Keratinocyte (primary cell): ENCODE measurements at regions not wholly inside any gene's neighbourhood (a gene's known extent, or its start where the extent isn't known, plus 50 kb on each side); places are given as distances from the start of the nearest gene placed in this dataset.

ENCODE experiments used
- DNase-seq: peaks from one replicate; pipeline ENCODE4 v3.0.0-alpha.2; 2011; ENCODE audit warnings: low read depth, missing footprints, low spot score
- FAIRE-seq: peaks from 2 replicates; lab custom pipeline; 2011; peaks lifted over from hg19 to GRCh38; lab: Jason Lieb, UNC
- H2AFZ ChIP-seq: 2 replicates; pipeline ENCODE4 v1.6.0; 2012; ENCODE audit warnings: low read length, control low read depth, inconsistent platforms; ENCODE audit not compliant: control insufficient read depth
- H3K27ac ChIP-seq: 2 replicates; pipeline ENCODE4 v1.5.1; 2011; ENCODE audit warnings: low read length; ENCODE audit not compliant: control insufficient read depth, insufficient read depth
- H3K27me3 ChIP-seq: 3 replicates; pipeline ENCODE4 v1.6.0; 2011; ENCODE audit warnings: low read length; ENCODE audit not compliant: control insufficient read depth, insufficient read depth; ENCODE audit errors: extremely low read depth
- H3K36me3 ChIP-seq, 2 experiments: 2 replicates in 1 of 2; 3 replicates in 1 of 2; pipeline ENCODE4 v1.5.1; 2011; ENCODE audit warnings: low read length in 2 of 2, mild to moderate bottlenecking in 1 of 2; ENCODE audit not compliant: control insufficient read depth in 2 of 2, insufficient read depth in 2 of 2; ENCODE audit errors: extremely low read depth in 1 of 2
- H3K4me1 ChIP-seq: 3 replicates; pipeline ENCODE4 v1.5.1; 2011; ENCODE audit warnings: low read length; ENCODE audit not compliant: control insufficient read depth, insufficient read depth; ENCODE audit errors: extremely low read depth
- H3K4me2 ChIP-seq: 3 replicates; pipeline ENCODE4 v1.6.0; 2011; ENCODE audit warnings: low read depth, low read length; ENCODE audit not compliant: control insufficient read depth, insufficient read depth; ENCODE audit errors: extremely low read depth
- H3K4me3 ChIP-seq, 3 experiments: fragments of 200-600 bp in 1 of 3; sonication (generic) in 1 of 3; 2 replicates in 2 of 3; 3 replicates in 1 of 3; pipeline ENCODE4 v1.5.1; 2011 to 2016; ENCODE audit warnings: low read length in 3 of 3, mild to moderate bottlenecking in 3 of 3, control low read depth in 2 of 3, inconsistent platforms in 1 of 3, low read depth in 1 of 3, mixed read lengths in 1 of 3, mixed run types in 1 of 3, moderate library complexity in 1 of 3; ENCODE audit not compliant: control insufficient read depth in 2 of 3, insufficient read depth in 2 of 3; ENCODE audit errors: extremely low read depth in 1 of 3
- H3K79me2 ChIP-seq: 2 replicates; pipeline ENCODE4 v1.6.0; 2012; ENCODE audit warnings: low read length; ENCODE audit not compliant: control insufficient read depth, insufficient read depth
- H3K9ac ChIP-seq: 3 replicates; pipeline ENCODE4 v1.6.0; 2011; ENCODE audit warnings: low read length; ENCODE audit not compliant: control insufficient read depth, insufficient read depth; ENCODE audit errors: extremely low read depth
- H3K9me1 ChIP-seq: 3 replicates; pipeline ENCODE4 v1.6.0; 2011; ENCODE audit warnings: low read length; ENCODE audit not compliant: control insufficient read depth, insufficient read depth; ENCODE audit errors: extremely low read depth
- H3K9me3 ChIP-seq: 2 replicates; pipeline ENCODE4 v1.5.1; 2012; ENCODE audit warnings: low read depth, low read length; ENCODE audit not compliant: control insufficient read depth
- H4K20me1 ChIP-seq: 3 replicates; pipeline ENCODE4 v1.6.0; 2011; ENCODE audit warnings: low read length; ENCODE audit not compliant: control insufficient read depth, insufficient read depth; ENCODE audit errors: extremely low read depth
- CTCF ChIP-seq, 3 experiments: IDR thresholded peaks in 1 of 3; conservative IDR thresholded peaks in 1 of 3; optimal IDR thresholded peaks in 1 of 3; 2 replicates in 2 of 3; 3 replicates in 1 of 3; pipeline versions ENCODE3 to v1.5.1; 2011; ENCODE audit warnings: low read length in 3 of 3, mild to moderate bottlenecking in 3 of 3, moderate library complexity in 2 of 3, control low read depth in 1 of 3, inconsistent platforms in 1 of 3; ENCODE audit not compliant: insufficient read depth in 2 of 3; ENCODE audit errors: extremely low read depth in 1 of 3
- EZH2 ChIP-seq: IDR thresholded peaks from one replicate; pipeline ENCODE4 v1.6.1; 2012; ENCODE audit warnings: inconsistent platforms, mild to moderate bottlenecking, low read length, moderate library complexity
- dilution Hi-C: fragments of 300-500 bp; cut with MboI; formaldehyde crosslinking; loops from one replicate; pipeline ENCODE4 v1.7.0; 2020; ENCODE audit warnings: low sequenced_read_pairs; ENCODE audit not compliant: extremely low pct_ligation_motif_present

GRCh38 chr19:30090476-30090875 lies 148.4 kb downstream of the URI1 start:
- FAIRE-seq (no peak), DNase-seq (no peak)
- dilution Hi-C loops: no loop called here
- Histone ChIP-seq H3K36me3 (no peaks in the 10 kb centered on the region), H3K4me3 (no peak overlapping the region), H3K27ac (no peak overlapping the region), H4K20me1 (no peaks in the 10 kb centered on the region), H3K9me1 (no peaks in the 10 kb centered on the region), H3K9me3 (peaks cover 6% of the 10 kb centered on the region), H2AFZ (no peak overlapping the region), H3K4me2 (no peak overlapping the region), H3K27me3 (no peaks in the 10 kb centered on the region), H3K9ac (no peak overlapping the region), H3K79me2 (no peaks in the 10 kb centered on the region), H3K4me1 (no peaks in the 10 kb centered on the region)
- TF ChIP-seq CTCF (optimal IDR thresholded peaks at IDR 0.05 in 1 of 3, IDR thresholded peaks at IDR 0.05 in 1 of 3, conservative IDR thresholded peaks at IDR 0.05 in 1 of 3; ENCODE audit: extremely low read depth in 1 of 3, insufficient read depth in 2 of 3, low read length in 3 of 3) (no peak), EZH2 (no peak)

- H3K27me3 ChIP-seq: no peaks in the 10 kb centered on the region
- FAIRE-seq: no peak
- dilution Hi-C loops: no loop called here
These were observed 148.9 kb downstream of the URI1 start for GRCh38 chr19:30090963-30091362.

More at GRCh38 chr19:30090963-30091362, 148.9 kb downstream of the URI1 start:
- Histone ChIP-seq H4K20me1 (no peaks in the 10 kb centered on the region), H3K4me1 (no peaks in the 10 kb centered on the region), H3K9me1 (no peaks in the 10 kb centered on the region), H3K79me2 (no peaks in the 10 kb centered on the region), H3K4me2 (no peak overlapping the region), H3K4me3 (no peak overlapping the region), H3K36me3 (no peaks in the 10 kb centered on the region), H2AFZ (no peak overlapping the region), H3K9ac (no peak overlapping the region), H3K27ac (no peak overlapping the region), H3K9me3 (peaks cover 6% of the 10 kb centered on the region)
- no peak for TF ChIP-seq CTCF (optimal IDR thresholded peaks at IDR 0.05 in 1 of 3, IDR thresholded peaks at IDR 0.05 in 1 of 3, conservative IDR thresholded peaks at IDR 0.05 in 1 of 3; ENCODE audit: extremely low read depth in 1 of 3, insufficient read depth in 2 of 3, low read length in 3 of 3)
- no peak for TF ChIP-seq EZH2
- DNase-seq: no peak
